ENCODE measurements at regions not wholly inside any gene's neighbourhood (a gene's known extent, or its start where the extent isn't known, plus 50 kb on each side); places are given as distances from the start of the nearest gene placed in this dataset.
A peak's percentile ranks its signal among the peaks of the same experiment; 100 is the strongest.

- no peak overlapping the region for H3K4me3 ChIP-seq
- H3K27me3 ChIP-seq, result no peaks in the 10 kb centered on the region
- Mint-ChIP-seq H3K9me3 (peaks cover 2% of the 10 kb centered on the region), H3K4me3 (no peak overlapping the region), H3K4me1 (no peaks in the 10 kb centered on the region), H3K27ac (no peak overlapping the region), H3K27me3 (ENCODE audit: insufficient read depth, low read depth) (no peaks in the 10 kb centered on the region), H3K36me3 (no peaks in the 10 kb centered on the region)
- no peaks in the 10 kb centered on the region for H4K20me1 ChIP-seq (ENCODE audit: low read depth)
- no peaks in the 10 kb centered on the region for H3K36me3 ChIP-seq
- no peak overlapping the region for H3K4me2 ChIP-seq
- H2AFZ ChIP-seq (replicated peaks), result peak overlapping the region; percentile 21
- H3F3A ChIP-seq (ENCODE audit: low read depth), result no peaks in the 10 kb centered on the region
- no peaks in the 10 kb centered on the region for H3K79me2 ChIP-seq (ENCODE audit: low read depth)
- no peaks in the 10 kb centered on the region for H3K4me1 ChIP-seq
- no peak for DNase-seq (ENCODE audit: low spot score)
- TF ChIP-seq EZH2 (IDR thresholded peaks at IDR 0.05), result no peak
- TF ChIP-seq CTCF (IDR thresholded peaks at IDR 0.05), result no peak
- TF ChIP-seq EZH2phosphoT487 (IDR thresholded peaks at IDR 0.05), result no peak
- H3K9ac ChIP-seq, result no peak overlapping the region
- no peak overlapping the region for H3K27ac ChIP-seq
- H3K9me3 ChIP-seq (ENCODE audit: low read depth), result no peaks in the 10 kb centered on the region
These were observed 75.8 kb upstream of the CCDC91 start for GRCh38 chr12:28114488-28114887.

- H3K4me2 ChIP-seq, result no peak overlapping the region
- H3K36me3 Mint-ChIP-seq, result no peaks in the 10 kb centered on the region
- DNase-seq (ENCODE audit: low spot score), result no peak
These were observed 68.8 kb upstream of the CCDC91 start for GRCh38 chr12:28121433-28121832.

GRCh38 chr12:28121899-28122655 is 68.2 kb upstream of the CCDC91 start:
- Histone ChIP-seq H3K27ac (no peak overlapping the region), H3K4me1 (peaks cover 10% of the 10 kb centered on the region), H3K9me3 (ENCODE audit: low read depth) (no peaks in the 10 kb centered on the region), H3K79me2 (ENCODE audit: low read depth) (no peaks in the 10 kb centered on the region), H3K4me3 (no peak overlapping the region), H3K4me2 (no peak overlapping the region), H3K27me3 (no peaks in the 10 kb centered on the region), H3K36me3 (no peaks in the 10 kb centered on the region), H4K20me1 (ENCODE audit: low read depth) (no peaks in the 10 kb centered on the region), H3K9ac (no peak overlapping the region), H3F3A (ENCODE audit: low read depth) (no peaks in the 10 kb centered on the region), H2AFZ (replicated peaks) (peak overlapping the region; percentile 55)
- Mint-ChIP-seq H3K27me3 (ENCODE audit: insufficient read depth, low read depth) (no peaks in the 10 kb centered on the region), H3K4me1 (no peaks in the 10 kb centered on the region), H3K36me3 (no peaks in the 10 kb centered on the region), H3K9me3 (no peaks in the 10 kb centered on the region), H3K4me3 (no peak overlapping the region), H3K27ac (no peak overlapping the region)
- DNase-seq (ENCODE audit: low spot score), result no peak
- TF ChIP-seq EZH2 (IDR thresholded peaks at IDR 0.05) (no peak), CTCF (IDR thresholded peaks at IDR 0.05) (no peak), EZH2phosphoT487 (IDR thresholded peaks at IDR 0.05) (no peak)

More at GRCh38 chr12:28121433-28121832, 68.8 kb upstream of the CCDC91 start:
- Histone ChIP-seq H3K4me1 (peaks cover 10% of the 10 kb centered on the region), H3K9ac (no peak overlapping the region), H3K27me3 (no peaks in the 10 kb centered on the region), H3K4me3 (no peak overlapping the region), H2AFZ (replicated peaks) (no peak overlapping the region), H3K27ac (no peak overlapping the region), H3K36me3 (no peaks in the 10 kb centered on the region), H3F3A (ENCODE audit: low read depth) (no peaks in the 10 kb centered on the region), H4K20me1 (ENCODE audit: low read depth) (no peaks in the 10 kb centered on the region), H3K79me2 (ENCODE audit: low read depth) (no peaks in the 10 kb centered on the region), H3K9me3 (ENCODE audit: low read depth) (no peaks in the 10 kb centered on the region)
- Mint-ChIP-seq H3K27ac (no peak overlapping the region), H3K27me3 (ENCODE audit: insufficient read depth, low read depth) (no peaks in the 10 kb centered on the region), H3K9me3 (no peaks in the 10 kb centered on the region), H3K4me1 (no peaks in the 10 kb centered on the region), H3K4me3 (no peak overlapping the region)
- TF ChIP-seq CTCF (IDR thresholded peaks at IDR 0.05) (no peak), EZH2phosphoT487 (IDR thresholded peaks at IDR 0.05) (no peak)
